HEK293 (cell line): ENCODE measurements at regions not wholly inside any gene's neighbourhood (a gene's known extent, or its start where the extent isn't known, plus 50 kb on each side); places are given as distances from the start of the nearest gene placed in this dataset.

Experiments used
- CTCF ChIA-PET: fragments of 350-600 bp; formaldehyde crosslinking; extraction: SDS; loops from one replicate; lab custom pipeline; 2021; ENCODE audit warnings: antibody characterized with exemption; lab: Yijun Ruan, JAX
- POLR2A ChIA-PET: fragments of 300-600 bp; formaldehyde crosslinking; extraction: SDS; loops from one replicate; lab custom pipeline; 2020; ENCODE audit warnings: antibody characterized with exemption, inconsistent platforms; lab: Yijun Ruan, JAX
- H3K27ac ChIP-seq: fragments of 200-500 bp; sonication (Bioruptor generic); 2 replicates; pipeline ENCODE4 v1.5.1; 2014; ENCODE audit warnings: low read depth, low read length, control low read depth, inconsistent platforms; ENCODE audit errors: extremely low read depth
- H3K36me3 ChIP-seq, 2 experiments: fragments of 200-500 bp in 1 of 2; sonication (Bioruptor generic) in 1 of 2; 1 replicate in 1 of 2; 2 replicates in 1 of 2; pipeline ENCODE4 v1.5.1; 2014 to 2017; ENCODE audit warnings: inconsistent platforms in 2 of 2, low read length in 2 of 2; ENCODE audit not compliant: control insufficient read depth in 2 of 2, insufficient read depth in 1 of 2
- H3K4me1 ChIP-seq: fragments of 200-500 bp; sonication (Bioruptor generic); 2 replicates; pipeline ENCODE4 v1.5.1; 2014; ENCODE audit warnings: mild to moderate bottlenecking, low read length, inconsistent platforms; ENCODE audit not compliant: control insufficient read depth, insufficient read depth
- H3K4me3 ChIP-seq: 2 replicates; pipeline ENCODE4 v1.5.1; 2011; ENCODE audit warnings: low read depth, mild to moderate bottlenecking, control low read depth, low read length, moderate library complexity
- H3K9me3 ChIP-seq: fragments of 200-500 bp; sonication (Bioruptor generic); 2 replicates; pipeline ENCODE4 v1.5.1; 2014; ENCODE audit warnings: low read depth, low read length, inconsistent platforms; ENCODE audit not compliant: control insufficient read depth, insufficient read depth
- BCL11B ChIP-seq: fragments of 450-650 bp; formaldehyde crosslinking; IDR thresholded peaks from 2 replicates; pipeline ENCODE4 v1.5.1; 2016; ENCODE audit warnings: low read depth, missing biosample characterization, missing genetic modification characterization
- HOXC10 ChIP-seq: sonication (generic); formaldehyde crosslinking; IDR thresholded peaks from 2 replicates; pipeline ENCODE4 v1.8.1; 2023; ENCODE audit warnings: mild to moderate bottlenecking, missing genetic modification reagents
- KLF9 ChIP-seq: fragments of 450-650 bp; formaldehyde crosslinking; IDR thresholded peaks from 2 replicates; pipeline ENCODE4 v1.5.1; 2016; ENCODE audit warnings: missing biosample characterization, missing genetic modification characterization, low read depth
- OSR2 ChIP-seq: fragments of 450-650 bp; formaldehyde crosslinking; IDR thresholded peaks from 2 replicates; pipeline ENCODE4 v1.5.1; 2016; ENCODE audit warnings: missing biosample characterization, missing genetic modification characterization
- OVOL3 ChIP-seq: fragments of 450-650 bp; formaldehyde crosslinking; IDR thresholded peaks from 2 replicates; pipeline ENCODE4 v1.5.1; 2016; ENCODE audit warnings: missing biosample characterization, missing genetic modification characterization
- YY1 ChIP-seq: fragments of 450-650 bp; formaldehyde crosslinking; IDR thresholded peaks from 2 replicates; pipeline ENCODE4 v1.5.1; 2018; ENCODE audit warnings: missing biosample characterization, missing genetic modification characterization
- ZBTB7A ChIP-seq: fragments of 450-650 bp; formaldehyde crosslinking; IDR thresholded peaks from 2 replicates; pipeline ENCODE4 v1.5.1; 2016; ENCODE audit warnings: low read depth, missing biosample characterization, missing genetic modification characterization
- ZFP37 ChIP-seq: fragments of 450-650 bp; formaldehyde crosslinking; IDR thresholded peaks from 2 replicates; pipeline ENCODE4 v1.5.1; 2016; ENCODE audit warnings: missing biosample characterization, missing genetic modification characterization
- ZNF132 ChIP-seq: fragments of 450-650 bp; formaldehyde crosslinking; IDR thresholded peaks from 2 replicates; pipeline ENCODE4 v1.5.1; 2017; ENCODE audit warnings: missing biosample characterization, missing genetic modification characterization, borderline replicate concordance
- ZNF175 ChIP-seq: fragments of 450-650 bp; formaldehyde crosslinking; IDR thresholded peaks from 2 replicates; pipeline ENCODE4 v1.5.1; 2016; ENCODE audit warnings: missing biosample characterization, missing genetic modification characterization
- ZNF223 ChIP-seq: fragments of 450-650 bp; formaldehyde crosslinking; IDR thresholded peaks from 2 replicates; pipeline ENCODE4 v1.5.1; 2016; ENCODE audit warnings: missing biosample characterization, missing genetic modification characterization
- ZNF292 ChIP-seq: fragments of 450-650 bp; formaldehyde crosslinking; IDR thresholded peaks from 2 replicates; pipeline ENCODE4 v1.5.1; 2016; ENCODE audit warnings: low read depth, missing biosample characterization, missing genetic modification characterization, borderline replicate concordance
- ZNF335 ChIP-seq: fragments of 450-650 bp; formaldehyde crosslinking; conservative IDR thresholded peaks from 2 replicates; pipeline ENCODE4 v1.5.1; 2016; ENCODE audit warnings: missing biosample characterization, missing genetic modification characterization
- ZNF354C ChIP-seq: fragments of 450-650 bp; formaldehyde crosslinking; IDR thresholded peaks from 2 replicates; pipeline ENCODE4 v1.5.1; 2016; ENCODE audit warnings: missing biosample characterization, missing genetic modification characterization, low read depth, borderline replicate concordance
- ZNF560 ChIP-seq: fragments of 450-650 bp; formaldehyde crosslinking; IDR thresholded peaks from 2 replicates; pipeline ENCODE4 v1.5.1; 2017; ENCODE audit warnings: missing biosample characterization, missing genetic modification characterization, borderline replicate concordance
- ZNF660 ChIP-seq: fragments of 450-650 bp; IDR thresholded peaks from 2 replicates; pipeline ENCODE4 v1.5.1; 2018; ENCODE audit warnings: missing biosample characterization, mild to moderate bottlenecking, missing genetic modification characterization
- ZNF677 ChIP-seq: fragments of 450-650 bp; IDR thresholded peaks from 2 replicates; pipeline ENCODE4 v1.5.0; 2018; ENCODE audit warnings: missing biosample characterization, mild to moderate bottlenecking, missing genetic modification characterization, moderate library complexity
- TF ChIP-seq, protein P1 (sequence below): fragments of 450-650 bp; formaldehyde crosslinking; IDR thresholded peaks from 2 replicates; pipeline ENCODE4 v1.5.1; 2016; ENCODE audit warnings: missing biosample characterization, missing genetic modification characterization
- TF ChIP-seq, protein P2 (sequence below): fragments of 450-650 bp; IDR thresholded peaks from 2 replicates; pipeline ENCODE4 v1.5.1; 2018; ENCODE audit warnings: missing biosample characterization, missing genetic modification characterization

DNA sequence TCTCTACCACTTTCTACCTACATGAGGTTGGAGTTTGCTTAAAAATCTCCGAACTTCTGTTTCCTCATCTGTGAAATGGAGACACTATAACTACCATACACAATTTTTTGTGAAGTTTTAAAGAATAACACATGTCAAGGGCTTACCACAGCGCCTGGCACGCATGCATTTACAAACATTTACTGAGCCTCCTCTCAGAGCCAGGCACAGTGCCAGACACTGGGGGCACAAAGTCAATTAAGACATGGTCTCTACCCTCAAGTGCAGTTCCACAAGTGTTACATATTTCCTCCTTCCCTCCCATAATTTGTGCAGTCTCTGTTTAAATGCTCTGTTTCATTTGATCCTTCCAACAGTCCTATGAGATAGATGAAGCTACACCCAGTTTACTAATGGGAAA is 356.4 kb upstream of the ESRRG start (continued):
- no peak for TF ChIP-seq ZNF132
- TF ChIP-seq ZBTB7A (tag by site-specific recombination) = no peak
- no peak for TF ChIP-seq OVOL3 (tag by site-specific recombination)
- TF ChIP-seq ZNF175 (tag by site-specific recombination) = no peak
- no peak for TF ChIP-seq ZNF335

DNA sequence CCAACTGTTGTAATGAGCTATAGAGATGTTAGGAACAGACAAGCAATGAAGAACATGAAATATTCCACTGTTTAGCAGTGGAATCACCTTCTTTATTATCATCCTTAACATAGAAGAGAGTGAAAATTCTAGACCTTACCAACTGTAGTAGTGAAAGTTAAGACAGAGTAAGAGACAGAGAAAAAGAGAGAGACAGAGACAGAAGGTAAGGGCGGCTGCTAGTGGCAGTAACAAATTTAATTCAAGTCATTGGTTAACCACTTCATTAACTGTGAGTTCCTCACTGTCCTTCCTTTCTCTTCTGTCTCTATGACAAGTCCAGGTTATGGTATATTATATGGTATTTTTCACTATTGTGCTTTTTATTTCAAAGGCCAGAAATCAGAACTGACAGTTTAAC is 355.7 kb upstream of the ESRRG start:
- POLR2A ChIA-PET = no interaction called here
- no peaks in the 10 kb centered on the region for H3K36me3 ChIP-seq
- H3K27ac ChIP-seq = no peak overlapping the region
- no peak for TF ChIP-seq ZNF354C (tag by site-specific recombination)
- no peak for TF ChIP-seq ZNF560 (tag by site-specific recombination)
- no peak for TF ChIP-seq KLF9 (tag by site-specific recombination)
- no peak for TF ChIP-seq OSR2
- no peak for TF ChIP-seq ZNF292 (tag by site-specific recombination)
- TF ChIP-seq, protein P1, sequence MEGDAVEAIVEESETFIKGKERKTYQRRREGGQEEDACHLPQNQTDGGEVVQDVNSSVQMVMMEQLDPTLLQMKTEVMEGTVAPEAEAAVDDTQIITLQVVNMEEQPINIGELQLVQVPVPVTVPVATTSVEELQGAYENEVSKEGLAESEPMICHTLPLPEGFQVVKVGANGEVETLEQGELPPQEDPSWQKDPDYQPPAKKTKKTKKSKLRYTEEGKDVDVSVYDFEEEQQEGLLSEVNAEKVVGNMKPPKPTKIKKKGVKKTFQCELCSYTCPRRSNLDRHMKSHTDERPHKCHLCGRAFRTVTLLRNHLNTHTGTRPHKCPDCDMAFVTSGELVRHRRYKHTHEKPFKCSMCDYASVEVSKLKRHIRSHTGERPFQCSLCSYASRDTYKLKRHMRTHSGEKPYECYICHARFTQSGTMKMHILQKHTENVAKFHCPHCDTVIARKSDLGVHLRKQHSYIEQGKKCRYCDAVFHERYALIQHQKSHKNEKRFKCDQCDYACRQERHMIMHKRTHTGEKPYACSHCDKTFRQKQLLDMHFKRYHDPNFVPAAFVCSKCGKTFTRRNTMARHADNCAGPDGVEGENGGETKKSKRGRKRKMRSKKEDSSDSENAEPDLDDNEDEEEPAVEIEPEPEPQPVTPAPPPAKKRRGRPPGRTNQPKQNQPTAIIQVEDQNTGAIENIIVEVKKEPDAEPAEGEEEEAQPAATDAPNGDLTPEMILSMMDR (tag by site-specific recombination) = no peak
- no peak for TF ChIP-seq ZNF677 (tag by site-specific recombination)
- TF ChIP-seq, all 188 proteins: peak for 0
- Histone ChIP-seq H3K4me1 (no peaks in the 10 kb centered on the region), H3K9me3 (no peaks in the 10 kb centered on the region), H3K4me3 (no peak overlapping the region)
- CTCF ChIA-PET = no interaction called here

DNA sequence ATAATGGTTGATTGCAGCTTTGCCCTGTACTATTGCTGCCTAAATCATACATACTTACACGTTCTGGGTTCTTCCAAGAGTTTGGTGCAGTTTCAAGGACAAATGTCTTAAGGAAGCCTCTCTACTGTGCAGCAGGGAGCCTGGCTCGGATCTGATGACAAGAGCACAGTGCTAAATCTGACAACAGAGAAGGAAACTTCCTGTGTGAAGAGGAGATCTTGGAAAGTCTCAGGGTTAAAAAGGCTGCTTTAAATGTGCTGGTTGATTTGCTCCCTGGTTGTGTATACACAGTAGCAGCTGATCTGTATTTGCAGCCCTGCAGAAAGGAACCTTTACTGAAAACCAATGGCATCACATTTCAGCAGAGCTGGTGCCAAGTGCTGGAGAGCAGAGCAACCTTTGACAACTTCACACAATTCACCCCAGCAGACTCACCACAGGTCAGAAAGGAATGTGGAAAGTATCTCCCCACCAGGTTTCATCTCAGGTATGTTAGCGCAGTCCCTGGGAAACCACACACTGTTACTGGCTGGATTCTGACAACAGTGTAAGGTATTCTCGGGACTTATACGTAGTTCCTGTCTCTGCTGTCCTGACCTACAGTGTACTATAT is 355.0 kb upstream of the ESRRG start:
- Histone ChIP-seq H3K36me3 (no peaks in the 10 kb centered on the region), H3K9me3 (no peaks in the 10 kb centered on the region), H3K27ac (no peak overlapping the region), H3K4me1 (no peaks in the 10 kb centered on the region), H3K4me3 (no peak overlapping the region)
- CTCF ChIA-PET = interaction anchor here (0.6 to 0.7 kb wide), 2 partner anchors 594 to 1095 kb away, joined by 3 read pairs; no protein-coding TSS in a partner anchor
- TF ChIP-seq ZNF660 (tag by site-specific recombination) (no peak), HOXC10 (CRISPR knock-in tag) (no peak), ZNF292 (tag by site-specific recombination) (no peak), ZFP37 (tag by site-specific recombination) (no peak), YY1 (tag by site-specific recombination) (no peak), ZNF223 (tag by site-specific recombination) (no peak), BCL11B (tag by site-specific recombination) (no peak), ZNF175 (tag by site-specific recombination) (no peak)
- TF ChIP-seq, protein P2, sequence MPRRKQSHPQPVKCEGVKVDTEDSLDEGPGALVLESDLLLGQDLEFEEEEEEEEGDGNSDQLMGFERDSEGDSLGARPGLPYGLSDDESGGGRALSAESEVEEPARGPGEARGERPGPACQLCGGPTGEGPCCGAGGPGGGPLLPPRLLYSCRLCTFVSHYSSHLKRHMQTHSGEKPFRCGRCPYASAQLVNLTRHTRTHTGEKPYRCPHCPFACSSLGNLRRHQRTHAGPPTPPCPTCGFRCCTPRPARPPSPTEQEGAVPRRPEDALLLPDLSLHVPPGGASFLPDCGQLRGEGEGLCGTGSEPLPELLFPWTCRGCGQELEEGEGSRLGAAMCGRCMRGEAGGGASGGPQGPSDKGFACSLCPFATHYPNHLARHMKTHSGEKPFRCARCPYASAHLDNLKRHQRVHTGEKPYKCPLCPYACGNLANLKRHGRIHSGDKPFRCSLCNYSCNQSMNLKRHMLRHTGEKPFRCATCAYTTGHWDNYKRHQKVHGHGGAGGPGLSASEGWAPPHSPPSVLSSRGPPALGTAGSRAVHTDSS (tag by site-specific recombination) = no peak
- POLR2A ChIA-PET = no interaction called here
